ENCODE measurements at regions not wholly inside any gene's neighbourhood (a gene's known extent, or its start where the extent isn't known, plus 50 kb on each side); places are given as distances from the start of the nearest gene placed in this dataset.

DNA sequence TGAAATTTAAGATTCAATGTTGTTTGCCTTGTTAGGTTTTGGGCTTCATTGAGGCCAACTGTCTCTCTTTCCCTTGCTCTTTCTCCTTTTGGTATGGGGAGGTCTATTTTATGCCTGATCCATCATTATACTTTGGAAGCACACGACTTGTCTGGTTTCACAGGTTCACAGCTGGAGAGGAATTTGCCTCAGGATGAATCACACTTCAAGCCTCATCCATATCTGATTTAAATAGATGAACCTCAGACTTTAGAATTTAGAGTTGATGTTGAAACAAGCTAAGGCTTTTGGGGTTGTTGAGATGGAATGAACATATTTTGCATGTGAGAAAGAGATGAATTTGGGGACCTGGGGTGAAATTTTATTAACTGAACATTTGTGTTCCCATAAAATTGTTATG, 150.5 kb upstream of the IGFBP3 start:
- no peak for TF ChIP-seq POLR2A (IDR thresholded peaks at IDR 0.05)
- TF ChIP-seq, protein P1, sequence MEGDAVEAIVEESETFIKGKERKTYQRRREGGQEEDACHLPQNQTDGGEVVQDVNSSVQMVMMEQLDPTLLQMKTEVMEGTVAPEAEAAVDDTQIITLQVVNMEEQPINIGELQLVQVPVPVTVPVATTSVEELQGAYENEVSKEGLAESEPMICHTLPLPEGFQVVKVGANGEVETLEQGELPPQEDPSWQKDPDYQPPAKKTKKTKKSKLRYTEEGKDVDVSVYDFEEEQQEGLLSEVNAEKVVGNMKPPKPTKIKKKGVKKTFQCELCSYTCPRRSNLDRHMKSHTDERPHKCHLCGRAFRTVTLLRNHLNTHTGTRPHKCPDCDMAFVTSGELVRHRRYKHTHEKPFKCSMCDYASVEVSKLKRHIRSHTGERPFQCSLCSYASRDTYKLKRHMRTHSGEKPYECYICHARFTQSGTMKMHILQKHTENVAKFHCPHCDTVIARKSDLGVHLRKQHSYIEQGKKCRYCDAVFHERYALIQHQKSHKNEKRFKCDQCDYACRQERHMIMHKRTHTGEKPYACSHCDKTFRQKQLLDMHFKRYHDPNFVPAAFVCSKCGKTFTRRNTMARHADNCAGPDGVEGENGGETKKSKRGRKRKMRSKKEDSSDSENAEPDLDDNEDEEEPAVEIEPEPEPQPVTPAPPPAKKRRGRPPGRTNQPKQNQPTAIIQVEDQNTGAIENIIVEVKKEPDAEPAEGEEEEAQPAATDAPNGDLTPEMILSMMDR (IDR thresholded peaks at IDR 0.05), result no peak
